Vagina (tissue), 2 donors: ENCODE measurements at regions not wholly inside any gene's neighbourhood (a gene's known extent, or its start where the extent isn't known, plus 50 kb on each side); places are given as distances from the start of the nearest gene placed in this dataset.
"Not testable (repeated sequence)": the region's sequence is repeated elsewhere in the genome, so short reads cannot be mapped to it uniquely, and the experiment has no call there.

ENCODE experiments used
- DNase-seq, 2 donors: peaks; one replicate each; pipeline ENCODE4 v3.0.0-alpha.2; 2017; ENCODE audit errors: extremely low spot score in 2 of 2
- H3K27ac ChIP-seq: fragments of 200-600 bp; sonication (generic); one replicate; pipeline ENCODE4 v1.5.1; 2019
- H3K27me3 ChIP-seq: fragments of 200-600 bp; sonication (generic); one replicate; pipeline ENCODE4 v1.5.1; 2019
- H3K36me3 ChIP-seq, 2 donors: fragments of 200-600 bp; sonication (generic); one replicate each; pipeline ENCODE4 v1.5.1; 2017 to 2019
- H3K4me1 ChIP-seq: fragments of 200-600 bp; sonication (generic); one replicate; pipeline ENCODE4 v1.5.1; 2019
- H3K4me3 ChIP-seq, 2 donors: fragments of 200-600 bp; sonication (generic); 1 replicate in 1 of 2; 2 replicates in 1 of 2; pipeline ENCODE4 v1.5.1; 2016 to 2019
- H3K9me3 ChIP-seq: fragments of 200-600 bp; sonication (generic); one replicate; pipeline ENCODE4 v1.5.1; 2019
- CTCF ChIP-seq, 3 experiments: fragments of 450-650 bp in 2 of 3; fragments of 200-600 bp in 1 of 3; sonication (generic) in 1 of 3; IDR thresholded peaks; one replicate each; pipeline ENCODE4 v1.5.1; 2017 to 2019; ENCODE audit warnings: antibody characterized with exemption in 3 of 3, mild to moderate bottlenecking in 2 of 3, moderate library complexity in 2 of 3
- POLR2A ChIP-seq, 2 donors: fragments of 450-650 bp; IDR thresholded peaks; one replicate each; pipeline ENCODE4 v1.6.1; 2017; ENCODE audit warnings: antibody characterized with exemption in 2 of 2, mild to moderate bottlenecking in 2 of 2, moderate library complexity in 2 of 2
- POLR2AphosphoS5 ChIP-seq, 2 donors: sonication (generic); formaldehyde crosslinking; IDR thresholded peaks; one replicate each; pipeline ENCODE4 v1.9.0; 2017; ENCODE audit warnings: antibody characterized with exemption in 2 of 2, mild to moderate bottlenecking in 2 of 2, low read depth in 1 of 2; ENCODE audit not compliant: insufficient read depth in 1 of 2
- intact Hi-C: fragments of 100-400 bp; cut with DNase I; formaldehyde crosslinking; loops from one replicate; pipeline ENCODE4 v1.15.1; 2023

- intact Hi-C loops, result no loop called here
- H3K4me3 ChIP-seq, result no peak overlapping the region
- H3K27ac ChIP-seq, result no peak overlapping the region
- H3K36me3 ChIP-seq, result no peaks in the 10 kb centered on the region
- no peaks in the 10 kb centered on the region for H3K27me3 ChIP-seq
- no peaks in the 10 kb centered on the region for H3K4me1 ChIP-seq
- TF ChIP-seq CTCF (IDR thresholded peaks at IDR 0.05), result no peak
- no peak for TF ChIP-seq POLR2A (IDR thresholded peaks at IDR 0.05)
- no peak for TF ChIP-seq POLR2AphosphoS5 (IDR thresholded peaks at IDR 0.05; ENCODE audit: insufficient read depth in 1 of 2, low read depth in 1 of 2)
- DNase-seq, result no peak
- no peaks in the 10 kb centered on the region for H3K9me3 ChIP-seq
These were observed 132.4 kb upstream of the PZP start for GRCh38 chr12:9340422-9341259.

- no peak for DNase-seq
These were observed 129.5 kb upstream of the PZP start for GRCh38 chr12:9337656-9338055.

GRCh38 chr12:9336375-9337011 is 128.3 kb upstream of the PZP start:
- peaks cover 11% of the 10 kb centered on the region for H3K4me1 ChIP-seq
- DNase-seq, H3K36me3 ChIP-seq, H3K27me3 ChIP-seq, H3K9me3 ChIP-seq, intact Hi-C loops, H3K4me3 ChIP-seq, H3K27ac ChIP-seq: not testable (repeated sequence)

More at GRCh38 chr12:9337656-9338055, 129.5 kb upstream of the PZP start:
- no peak overlapping the region for H3K4me3 ChIP-seq
- TF ChIP-seq CTCF (IDR thresholded peaks at IDR 0.05) (no peak), POLR2AphosphoS5 (IDR thresholded peaks at IDR 0.05; ENCODE audit: insufficient read depth in 1 of 2, low read depth in 1 of 2) (no peak)
- no peaks in the 10 kb centered on the region for H3K27me3 ChIP-seq
- peaks cover 11% of the 10 kb centered on the region for H3K4me1 ChIP-seq
- H3K27ac ChIP-seq, result no peak overlapping the region
- intact Hi-C loops, result no loop called here
- no peaks in the 10 kb centered on the region for H3K36me3 ChIP-seq
- no peaks in the 10 kb centered on the region for H3K9me3 ChIP-seq

GRCh38 chr12:9335867-9336266 is 127.7 kb upstream of the PZP start:
- no peak for DNase-seq
- TF ChIP-seq CTCF (IDR thresholded peaks at IDR 0.05) (no peak), POLR2A (IDR thresholded peaks at IDR 0.05) (no peak), POLR2AphosphoS5 (IDR thresholded peaks at IDR 0.05; ENCODE audit: insufficient read depth in 1 of 2, low read depth in 1 of 2) (no peak)
- no peak overlapping the region for H3K27ac ChIP-seq
- H3K27me3 ChIP-seq, result no peaks in the 10 kb centered on the region
- H3K9me3 ChIP-seq, result no peaks in the 10 kb centered on the region
- no peaks in the 10 kb centered on the region for H3K36me3 ChIP-seq
- peaks cover 11% of the 10 kb centered on the region for H3K4me1 ChIP-seq
- intact Hi-C loops, result no loop called here
- no peak overlapping the region for H3K4me3 ChIP-seq

- Histone ChIP-seq H3K4me1 (peaks cover 11% of the 10 kb centered on the region), H3K36me3 (no peaks in the 10 kb centered on the region), H3K27me3 (no peaks in the 10 kb centered on the region), H3K4me3 (no peak overlapping the region), H3K9me3 (no peaks in the 10 kb centered on the region), H3K27ac (no peak overlapping the region)
- no peak for DNase-seq
- no peak for TF ChIP-seq POLR2A (IDR thresholded peaks at IDR 0.05)
- TF ChIP-seq POLR2AphosphoS5 (IDR thresholded peaks at IDR 0.05; ENCODE audit: insufficient read depth in 1 of 2, low read depth in 1 of 2), result no peak
- TF ChIP-seq CTCF (IDR thresholded peaks at IDR 0.05), result no peak
- intact Hi-C loops, result no loop called here
These were observed 126.8 kb upstream of the PZP start for GRCh38 chr12:9334964-9335363.
